ENCODE measurements at regions not wholly inside any gene's neighbourhood (a gene's known extent, or its start where the extent isn't known, plus 50 kb on each side); places are given as distances from the start of the nearest gene placed in this dataset.
A peak's percentile ranks its signal among the peaks of the same experiment; 100 is the strongest.
"Not testable (repeated sequence)": the region's sequence is repeated elsewhere in the genome, so short reads cannot be mapped to it uniquely, and the experiment has no call there.

DNA sequence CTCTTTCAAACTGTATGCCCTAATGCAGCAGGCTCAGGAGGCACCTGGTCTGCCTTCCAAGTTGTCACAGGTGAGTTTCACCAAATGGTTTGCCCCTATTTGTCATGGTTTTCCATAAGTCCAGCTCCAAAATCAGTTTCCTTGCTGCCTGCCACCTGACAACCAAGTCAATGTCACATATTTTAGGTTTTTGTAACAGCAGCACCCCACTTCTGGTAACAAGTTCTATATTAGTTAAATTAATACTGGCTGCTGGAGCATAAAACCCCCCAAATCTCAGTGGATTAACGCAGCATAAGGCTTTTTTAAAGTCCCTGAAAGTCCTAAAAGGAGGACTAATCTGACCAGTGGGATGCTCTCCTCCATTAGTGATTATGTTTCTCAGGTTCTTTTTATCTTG lies 200.7 kb downstream of the RRAGC start:
- DNase-seq, result no peak

DNA sequence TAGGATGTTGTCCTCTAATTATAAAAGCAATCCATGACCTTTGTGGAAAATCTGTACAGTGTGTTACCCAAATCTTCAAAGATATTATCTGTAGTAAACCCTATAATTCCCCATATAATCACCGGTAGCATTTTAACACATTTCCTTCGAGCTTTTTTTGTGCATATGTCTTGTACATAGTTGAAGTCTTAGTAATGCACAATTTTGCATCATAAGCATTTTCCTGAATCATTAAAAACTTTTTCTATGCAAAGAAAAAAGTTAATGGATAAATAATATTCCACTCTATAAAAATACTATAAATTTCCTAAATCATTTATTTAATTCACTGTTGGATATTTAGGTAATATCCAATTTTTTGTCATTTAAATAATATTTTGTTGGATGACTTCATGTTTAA lies 201.7 kb downstream of the RRAGC start:
- no peak for DNase-seq

- no peak for DNase-seq
Observed at GRCh38 chr1:38657207-38657840, 202.2 kb downstream of the RRAGC start.

DNA sequence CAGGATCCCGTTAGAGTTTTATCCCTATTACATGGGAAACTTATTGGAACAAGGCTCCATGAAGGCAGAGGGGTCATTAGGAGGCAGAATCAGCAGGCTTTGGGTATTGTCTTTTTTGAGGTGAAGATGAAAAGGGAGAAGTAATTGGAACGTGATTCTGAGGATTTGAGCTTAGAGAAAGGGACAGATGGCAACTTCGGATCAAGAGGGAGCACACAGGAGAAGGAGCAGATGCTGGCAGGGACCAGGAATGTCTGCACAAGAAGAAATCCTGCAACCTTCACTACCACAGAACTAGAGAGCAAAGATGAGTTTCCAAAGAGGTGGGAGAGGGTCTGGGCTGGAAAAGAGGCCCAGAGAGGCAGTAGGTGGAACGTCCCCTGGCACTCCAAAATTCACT lies 202.8 kb downstream of the RRAGC start:
- DNase-seq, result no peak

GRCh38 chr1:38652217-38652616 lies 207.4 kb downstream of the RRAGC start:
- DNase-seq, result no peak

DNA sequence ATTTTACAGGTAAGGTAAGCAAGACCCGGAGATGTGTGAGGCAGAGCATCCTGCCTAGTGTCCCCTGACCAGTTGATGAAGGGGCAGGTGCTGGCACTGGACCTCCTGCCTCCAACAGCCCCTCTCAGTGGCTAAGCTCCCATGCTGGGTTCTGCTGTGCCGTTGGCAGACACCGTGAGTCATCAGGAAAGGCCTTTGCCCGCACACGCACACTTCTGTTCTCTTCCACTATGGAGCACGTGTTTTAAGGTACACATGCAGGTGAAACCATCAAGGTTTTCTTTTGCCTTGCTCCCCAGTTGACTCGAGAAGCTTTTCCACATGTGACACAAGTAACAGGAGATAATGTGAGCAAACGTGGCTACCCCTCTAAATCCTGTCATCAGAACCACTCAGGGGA lies 207.9 kb downstream of the RRAGC start:
- no peak for DNase-seq

DNA sequence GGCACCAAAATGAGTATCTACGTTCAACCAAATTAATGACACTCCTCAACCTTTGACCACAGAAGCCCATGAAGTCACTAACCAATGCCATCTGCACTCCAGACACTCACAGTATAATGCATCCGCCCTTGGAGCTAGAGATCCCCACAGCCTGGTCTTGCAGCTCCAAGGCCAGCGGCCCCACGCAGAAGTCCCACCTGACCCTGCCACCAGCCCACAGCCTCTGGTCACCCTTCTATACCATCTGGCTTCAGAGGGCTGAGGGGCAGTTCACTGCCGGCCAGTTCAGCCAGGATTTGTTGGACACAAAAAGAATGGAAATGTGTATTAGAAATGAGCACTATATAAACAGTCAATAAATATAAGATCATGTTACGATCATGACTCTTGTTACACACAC lies 211.2 kb downstream of the RRAGC start:
- DNase-seq, result no peak

DNA sequence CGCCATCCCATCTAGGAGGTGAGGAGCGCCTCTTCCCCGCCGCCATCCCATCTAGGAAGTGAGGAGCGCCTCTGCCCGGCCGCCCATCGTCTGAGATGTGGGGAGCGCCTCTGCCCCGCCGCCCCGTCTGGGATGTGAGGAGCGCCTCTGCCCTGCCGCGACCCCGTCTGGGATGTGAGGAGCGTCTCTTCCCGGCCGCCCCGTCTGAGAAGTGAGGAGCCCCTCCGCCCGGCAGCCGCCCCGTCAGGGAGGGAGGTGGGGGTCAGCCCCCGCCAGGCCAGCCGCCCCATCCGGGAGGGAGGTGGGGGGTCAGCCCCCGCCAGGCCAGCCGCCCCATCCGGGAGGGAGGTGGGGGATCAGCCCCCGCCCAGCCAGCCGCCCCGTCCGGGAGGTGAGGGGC lies 212.2 kb downstream of the RRAGC start:
- DNase-seq, result not testable (repeated sequence)

DNA sequence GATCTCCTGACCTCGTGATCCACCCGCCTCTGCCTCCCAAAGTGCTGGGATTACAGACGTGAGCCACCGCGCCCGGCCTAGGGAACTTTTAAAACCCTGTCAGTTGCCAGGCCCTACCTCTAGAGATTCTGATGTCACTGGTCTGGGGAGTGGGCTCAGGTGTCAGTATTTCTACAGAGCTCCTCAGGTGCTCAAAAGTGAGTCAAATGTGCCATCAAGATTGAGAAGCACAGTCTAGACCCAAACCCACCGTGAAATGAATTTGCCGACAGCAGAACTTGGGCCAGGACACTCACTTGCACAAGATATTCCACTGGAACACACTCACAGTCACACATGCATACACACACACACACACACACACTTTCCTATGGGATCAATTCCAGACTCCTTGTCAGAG lies 215.5 kb downstream of the RRAGC start:
- no peak for DNase-seq

DNA sequence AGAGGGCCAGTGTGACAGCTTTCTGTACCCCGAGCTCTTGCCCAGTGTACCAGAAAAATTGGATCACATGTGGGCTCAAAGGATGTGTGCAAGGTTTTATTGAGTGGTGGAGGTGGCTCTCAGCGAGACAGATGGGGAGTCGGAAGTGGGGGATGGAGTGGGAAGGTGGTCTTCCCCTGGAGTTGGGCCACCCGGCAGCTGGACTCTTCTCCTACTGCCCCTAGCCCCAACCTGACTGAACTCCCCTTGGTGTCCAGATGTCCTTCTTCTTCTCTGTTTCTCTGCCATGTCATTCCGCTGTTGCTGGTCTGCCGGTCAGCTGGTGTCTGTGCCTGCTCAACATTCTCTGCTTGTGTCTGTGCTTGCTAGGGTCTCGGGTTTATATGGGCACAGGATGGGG lies 217.9 kb downstream of the RRAGC start:
- DNase-seq, result no peak

GRCh38 chr1:38640371-38640770 lies 219.2 kb downstream of the RRAGC start:
- DNase-seq, result no peak

- no peak for DNase-seq
Observed at GRCh38 chr1:38628241-38628640, 231.3 kb downstream of the RRAGC start.

DNA sequence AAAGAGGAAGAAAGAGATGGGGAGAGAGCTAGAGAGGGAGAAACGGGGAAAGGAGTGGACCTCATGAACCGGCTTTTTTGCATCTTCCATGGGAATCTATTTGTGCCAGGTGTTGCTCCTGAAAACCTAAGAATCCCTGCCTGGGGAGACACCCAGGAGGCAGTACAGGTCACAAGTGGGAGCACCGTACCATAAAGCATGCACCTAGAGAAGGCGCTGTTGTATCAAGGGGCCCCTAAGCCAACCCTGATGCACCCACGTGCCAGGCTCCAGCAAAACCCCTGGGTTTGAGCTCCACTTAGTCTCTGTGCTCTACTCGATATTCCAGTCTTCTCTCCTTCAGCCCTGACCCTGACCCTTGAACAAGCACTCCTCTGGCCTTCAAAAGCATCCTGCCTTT lies 233.6 kb downstream of the RRAGC start:
- DNase-seq, result no peak

- DNase-seq, result peak in 1 of 2 experiments; percentile 5
Observed at GRCh38 chr1:38624336-38625039, 235.1 kb downstream of the RRAGC start.

DNA sequence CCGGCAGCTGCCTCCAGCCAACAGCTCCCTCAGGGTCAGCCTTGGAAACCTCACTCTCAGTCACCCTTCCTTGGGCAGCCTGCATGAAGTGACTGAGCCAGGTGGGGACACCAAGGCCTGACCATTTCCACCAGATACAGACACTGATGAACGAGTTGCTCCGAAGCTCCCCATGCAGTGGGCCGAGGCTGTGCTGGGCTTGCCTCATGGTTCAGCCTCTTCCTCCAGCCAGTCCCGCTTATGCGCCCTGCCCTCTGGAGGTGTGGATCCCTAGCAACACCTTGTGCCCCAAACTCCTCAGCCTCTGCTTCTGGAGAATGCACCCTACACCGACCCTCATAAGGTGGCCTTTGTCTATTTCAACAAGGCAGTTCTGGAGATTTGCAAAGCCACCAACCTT lies 236.0 kb downstream of the RRAGC start:
- no peak for DNase-seq

DNA sequence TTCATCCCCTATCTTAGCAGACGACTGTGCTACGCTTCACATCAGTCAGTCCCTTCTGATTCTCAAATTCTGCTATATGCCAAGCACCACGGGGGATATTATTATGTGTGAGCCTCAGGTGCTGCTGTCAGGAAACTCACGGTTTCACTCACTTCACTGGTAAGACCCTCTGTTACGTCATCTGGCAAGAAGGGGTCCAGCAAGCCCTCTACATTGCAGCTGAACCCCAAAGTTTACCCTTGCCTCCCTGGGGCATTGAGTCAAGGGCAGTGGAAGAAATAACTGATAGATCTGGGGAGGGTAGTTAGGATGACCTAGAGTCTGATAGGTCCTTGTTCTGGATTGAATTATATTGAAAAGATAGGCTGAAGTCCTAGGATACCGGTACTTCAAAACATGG lies 237.4 kb downstream of the RRAGC start:
- no peak for DNase-seq

DNA sequence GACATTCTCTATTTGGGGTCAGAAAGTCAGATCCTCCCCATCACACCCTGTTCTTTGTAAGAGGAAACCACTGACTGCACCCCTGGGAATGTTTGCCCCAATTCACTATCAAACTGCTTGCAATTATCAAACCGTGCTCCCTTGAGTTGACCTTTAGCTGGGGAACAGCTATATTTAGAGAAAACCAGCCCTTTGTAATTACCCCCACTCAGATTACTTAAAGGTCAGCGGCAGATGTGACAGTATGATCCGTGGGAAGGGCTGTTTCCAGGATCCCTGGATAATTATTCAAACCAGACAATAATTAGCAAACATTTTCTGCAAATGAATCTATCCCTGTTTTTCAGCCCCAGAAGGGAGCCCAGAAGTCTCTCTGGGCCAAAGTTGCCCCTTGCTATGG lies 242.7 kb downstream of the RRAGC start:
- no peak for DNase-seq

DNA sequence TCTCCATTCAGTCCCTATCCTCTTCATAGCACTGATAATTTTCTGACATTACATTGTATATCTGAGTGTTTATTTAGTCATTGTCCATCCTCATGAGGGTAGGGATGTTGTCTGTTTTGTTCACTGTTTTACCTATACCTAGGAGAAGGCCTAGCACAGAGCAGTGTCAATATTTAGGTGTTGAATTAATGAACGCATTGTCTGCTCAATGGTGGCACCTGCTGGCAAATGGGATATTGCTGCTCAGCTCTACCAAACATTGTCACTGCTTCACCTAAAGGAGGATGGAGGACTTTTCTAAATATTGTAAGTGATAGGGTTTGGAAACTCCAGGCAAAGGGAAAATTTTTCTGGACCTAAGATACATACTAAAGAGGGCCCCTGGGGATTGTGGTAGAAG lies 243.9 kb downstream of the RRAGC start:
- DNase-seq, result no peak

DNA sequence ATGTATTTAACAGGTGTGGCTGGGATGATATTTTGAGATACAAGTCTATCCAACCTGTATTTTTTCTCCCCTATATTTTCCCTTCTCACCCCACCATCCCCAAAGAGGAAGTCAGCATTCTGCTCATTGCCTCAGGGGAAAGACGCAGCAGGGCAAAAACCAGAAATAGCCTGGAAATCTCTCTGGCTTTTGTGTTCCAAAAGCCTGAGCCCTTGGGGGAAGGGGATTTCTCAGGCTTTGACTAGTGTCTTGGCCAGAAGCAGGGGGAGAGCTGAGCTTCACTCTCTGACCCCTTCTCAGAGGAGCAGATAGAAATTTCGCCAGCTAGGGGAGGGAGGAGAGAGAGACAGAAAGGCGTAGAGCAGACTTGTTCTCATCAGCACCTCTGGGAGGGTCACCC lies 244.7 kb downstream of the RRAGC start:
- no peak for DNase-seq

DNA sequence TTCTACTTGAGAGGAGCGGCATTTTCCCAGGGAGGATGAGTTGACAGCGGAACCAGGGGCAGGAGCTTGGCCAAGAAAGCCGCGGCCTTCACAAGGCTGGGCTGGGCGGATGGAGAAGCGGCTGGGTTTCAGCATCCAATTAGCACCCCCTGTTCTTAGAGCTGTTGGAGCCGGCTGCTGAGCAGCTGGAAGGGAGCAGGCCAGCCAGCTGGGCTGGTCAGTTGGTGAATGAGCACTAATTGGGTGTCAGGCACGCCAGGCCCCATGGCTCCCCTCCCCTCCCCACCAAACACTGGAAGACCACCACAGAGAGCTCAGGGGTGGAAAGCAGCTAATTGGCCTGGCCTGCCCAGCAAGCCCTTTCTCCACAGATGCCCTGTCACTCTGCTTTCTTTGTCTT lies 245.6 kb downstream of the RRAGC start:
- DNase-seq, result no peak

DNA sequence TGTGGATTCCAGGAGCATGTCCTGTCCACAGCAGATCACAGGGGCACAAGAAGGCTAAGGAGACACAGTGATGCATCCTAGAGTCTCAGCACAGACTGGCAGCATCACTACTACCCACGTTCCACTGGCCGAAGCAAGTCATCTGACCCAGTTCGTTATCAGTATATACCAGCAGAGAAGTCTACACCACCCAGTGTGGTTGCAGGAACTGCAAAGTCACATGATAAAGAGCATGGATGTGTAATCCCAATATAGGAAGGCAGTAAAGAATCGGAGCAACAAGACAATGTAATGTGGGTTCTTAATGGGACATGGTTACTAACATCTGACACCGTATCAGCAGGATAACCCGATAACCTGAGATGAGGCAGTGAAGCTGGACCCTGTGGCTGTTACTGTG lies 246.6 kb downstream of the RRAGC start:
- no peak for DNase-seq

DNA sequence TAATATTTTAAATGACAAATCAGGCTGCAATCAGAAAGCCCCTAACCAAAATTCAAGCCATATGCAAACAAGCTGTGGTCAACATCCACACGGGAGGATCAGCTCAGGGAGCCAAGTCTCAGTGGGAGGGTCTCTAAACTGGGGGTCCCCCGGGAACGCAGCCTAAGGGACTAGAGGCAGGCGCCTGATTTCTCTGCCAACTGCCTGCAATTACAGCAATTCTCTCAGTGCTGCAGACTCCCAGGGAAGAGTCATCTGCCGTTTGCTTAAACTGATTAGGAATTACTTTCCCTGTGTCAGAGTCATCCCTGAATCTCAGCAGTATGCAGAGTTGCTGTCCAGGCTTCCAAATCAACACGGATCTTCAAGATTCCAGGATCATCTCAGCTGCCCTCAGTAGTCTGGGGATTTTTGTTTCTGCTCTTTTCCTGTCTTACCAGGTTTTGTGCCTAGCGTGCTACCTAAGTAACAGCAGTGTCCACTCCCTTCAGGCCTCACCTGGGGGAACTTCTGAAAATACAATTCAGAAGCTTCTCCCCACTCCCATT lies 247.8 kb downstream of the RRAGC start:
- DNase-seq, result no peak

GRCh38 chr1:38609166-38610025 lies 250.2 kb downstream of the RRAGC start:
- no peak for DNase-seq
